Lower leg skin (tissue), 3 donors: ENCODE measurements at regions not wholly inside any gene's neighbourhood (a gene's known extent, or its start where the extent isn't known, plus 50 kb on each side); places are given as distances from the start of the nearest gene placed in this dataset.

ENCODE experiments used
- CTCF ChIP-seq, 3 donors: fragments of 450-650 bp; IDR thresholded peaks; one replicate each; pipeline ENCODE4 v1.5.1; 2016; ENCODE audit warnings: antibody characterized with exemption in 3 of 3, mild to moderate bottlenecking in 3 of 3, moderate library complexity in 2 of 3
- POLR2A ChIP-seq, 2 donors: fragments of 450-650 bp; IDR thresholded peaks; one replicate each; pipeline ENCODE4 v1.6.1; 2016 to 2017; ENCODE audit warnings: antibody characterized with exemption in 2 of 2, mild to moderate bottlenecking in 1 of 2, moderate library complexity in 1 of 2

- no peak for TF ChIP-seq POLR2A (IDR thresholded peaks at IDR 0.05)
- no peak for TF ChIP-seq CTCF (IDR thresholded peaks at IDR 0.05)
Observed at GRCh38 chr10:3340127-3340730, 167.6 kb upstream of the PITRM1 start.
